ENCODE measurements at regions not wholly inside any gene's neighbourhood (a gene's known extent, or its start where the extent isn't known, plus 50 kb on each side); places are given as distances from the start of the nearest gene placed in this dataset.
"Not testable (repeated sequence)": the region's sequence is repeated elsewhere in the genome, so short reads cannot be mapped to it uniquely, and the experiment has no call there.

DNA sequence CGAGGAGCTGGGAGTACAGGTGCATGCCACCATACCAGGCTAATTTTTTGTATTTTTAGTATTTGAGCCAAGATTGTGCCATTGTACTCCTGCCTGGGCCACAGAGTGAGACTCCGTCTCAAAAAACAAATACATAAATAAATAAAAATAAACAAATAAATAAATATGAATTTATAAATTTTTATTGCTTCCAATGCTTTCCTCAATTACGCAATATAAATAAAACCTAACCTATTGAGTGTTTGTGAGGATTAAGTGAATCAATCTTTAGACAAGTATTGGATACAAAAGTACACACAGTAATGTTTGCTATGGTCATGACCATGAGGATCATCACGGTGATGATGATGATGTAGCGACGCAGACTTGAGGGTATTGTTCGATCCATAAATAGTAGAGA, 257.4 kb downstream of the ASXL3 start:
- Histone ChIP-seq H3K36me3 (ENCODE audit: control insufficient read depth in 1 of 2, insufficient read depth in 2 of 2, low read length in 2 of 2) (no peaks in the 10 kb centered on the region), H3K4me3 (ENCODE audit: low read depth in 1 of 2, low read length in 2 of 2) (no peak overlapping the region), H3K27ac (ENCODE audit: low read length) (no peak overlapping the region), H3K4me1 (ENCODE audit: control insufficient read depth in 1 of 2, insufficient read depth in 2 of 2, low read length in 2 of 2) (peaks cover 0 to 6% of the 10 kb centered on the region in 2 donors), H3K27me3 (ENCODE audit: low read depth, low read length) (no peaks in the 10 kb centered on the region), H3K9me3 (ENCODE audit: control insufficient read depth in 1 of 2, low read length in 2 of 2) (peaks cover 0 to 11% of the 10 kb centered on the region in 2 donors)

- Histone ChIP-seq H3K4me1 (ENCODE audit: control insufficient read depth in 1 of 2, insufficient read depth in 2 of 2, low read length in 2 of 2) (no peaks in the 10 kb centered on the region), H3K27me3 (ENCODE audit: low read depth, low read length) (no peaks in the 10 kb centered on the region), H3K9me3 (ENCODE audit: control insufficient read depth in 1 of 2, low read length in 2 of 2) (peaks cover 0 to 11% of the 10 kb centered on the region in 2 donors), H3K27ac (ENCODE audit: low read length) (no peak overlapping the region), H3K36me3 (ENCODE audit: control insufficient read depth in 1 of 2, insufficient read depth in 2 of 2, low read length in 2 of 2) (no peaks in the 10 kb centered on the region), H3K4me3 (ENCODE audit: low read depth in 1 of 2, low read length in 2 of 2) (no peak overlapping the region)
Observed at GRCh38 chr18:33833842-33834241, 255.8 kb downstream of the ASXL3 start.

- H3K9me3 ChIP-seq (ENCODE audit: control insufficient read depth in 1 of 2, low read length in 2 of 2): peaks cover 0 to 11% of the 10 kb centered on the region in 2 donors
- H3K27me3 ChIP-seq (ENCODE audit: low read depth, low read length): no peaks in the 10 kb centered on the region
- H3K27ac ChIP-seq (ENCODE audit: low read length): no peak overlapping the region
- no peak overlapping the region for H3K4me3 ChIP-seq (ENCODE audit: low read depth in 1 of 2, low read length in 2 of 2)
- no peaks in the 10 kb centered on the region for H3K36me3 ChIP-seq (ENCODE audit: control insufficient read depth in 1 of 2, insufficient read depth in 2 of 2, low read length in 2 of 2)
- no peaks in the 10 kb centered on the region for H3K4me1 ChIP-seq (ENCODE audit: control insufficient read depth in 1 of 2, insufficient read depth in 2 of 2, low read length in 2 of 2)
Observed at GRCh38 chr18:33831424-33831823, 253.4 kb downstream of the ASXL3 start.

DNA sequence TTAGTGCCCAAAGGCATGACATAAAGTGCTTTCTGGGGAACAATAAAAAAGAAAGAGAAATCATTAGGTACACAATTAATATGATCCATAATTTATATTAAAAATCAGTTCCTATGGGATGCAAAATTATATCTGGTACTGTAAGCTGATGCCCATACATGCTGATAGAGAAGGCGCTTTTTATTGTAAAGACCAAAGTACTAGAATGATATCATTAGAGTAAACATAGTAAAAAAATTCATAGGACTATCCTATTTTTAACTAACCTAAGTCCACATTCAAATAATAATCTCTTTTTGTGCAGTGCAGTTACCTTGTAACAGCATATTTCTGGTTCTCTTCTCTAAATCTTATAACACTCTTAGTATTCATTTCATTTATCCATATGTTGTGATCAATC, 252.2 kb downstream of the ASXL3 start:
- no peaks in the 10 kb centered on the region for H3K36me3 ChIP-seq (ENCODE audit: control insufficient read depth in 1 of 2, insufficient read depth in 2 of 2, low read length in 2 of 2)
- no peak overlapping the region for H3K4me3 ChIP-seq (ENCODE audit: low read depth in 1 of 2, low read length in 2 of 2)
- H3K27me3 ChIP-seq (ENCODE audit: low read depth, low read length): no peaks in the 10 kb centered on the region
- peaks cover 0 to 11% of the 10 kb centered on the region in 2 donors for H3K9me3 ChIP-seq (ENCODE audit: control insufficient read depth in 1 of 2, low read length in 2 of 2)
- no peaks in the 10 kb centered on the region for H3K4me1 ChIP-seq (ENCODE audit: control insufficient read depth in 1 of 2, insufficient read depth in 2 of 2, low read length in 2 of 2)
- H3K27ac ChIP-seq (ENCODE audit: low read length): no peak overlapping the region

DNA sequence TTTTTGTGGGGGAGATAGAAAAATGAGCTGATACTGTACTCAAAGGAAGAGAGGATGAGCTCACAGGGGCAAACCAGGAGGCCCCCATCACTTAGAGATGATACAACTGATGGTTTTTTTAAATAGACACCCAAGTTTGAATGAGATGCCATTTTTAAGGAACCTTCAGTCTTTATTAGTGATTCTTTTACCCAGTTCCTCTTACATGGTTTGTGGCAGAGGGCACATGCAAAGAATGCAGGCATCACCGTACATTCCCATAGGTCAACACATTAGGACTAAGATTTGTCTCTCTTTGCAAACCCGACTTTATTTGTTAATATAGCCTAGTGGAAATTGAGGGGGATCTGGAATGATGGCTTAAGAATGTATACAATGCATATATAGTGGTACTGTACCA, 250.9 kb downstream of the ASXL3 start:
- no peak overlapping the region for H3K27ac ChIP-seq (ENCODE audit: low read length)
- H3K27me3 ChIP-seq (ENCODE audit: low read depth, low read length): no peaks in the 10 kb centered on the region
- H3K9me3 ChIP-seq (ENCODE audit: control insufficient read depth in 1 of 2, low read length in 2 of 2): peaks cover 0 to 11% of the 10 kb centered on the region in 2 donors
- H3K4me3 ChIP-seq (ENCODE audit: low read depth in 1 of 2, low read length in 2 of 2): no peak overlapping the region
- no peaks in the 10 kb centered on the region for H3K4me1 ChIP-seq (ENCODE audit: control insufficient read depth in 1 of 2, insufficient read depth in 2 of 2, low read length in 2 of 2)
- H3K36me3 ChIP-seq (ENCODE audit: control insufficient read depth in 1 of 2, insufficient read depth in 2 of 2, low read length in 2 of 2): no peaks in the 10 kb centered on the region

GRCh38 chr18:33826151-33826550, 248.1 kb downstream of the ASXL3 start:
- Histone ChIP-seq H3K27me3 (ENCODE audit: low read depth, low read length) (no peaks in the 10 kb centered on the region), H3K36me3 (ENCODE audit: control insufficient read depth in 1 of 2, insufficient read depth in 2 of 2, low read length in 2 of 2) (no peaks in the 10 kb centered on the region), H3K9me3 (ENCODE audit: control insufficient read depth in 1 of 2, low read length in 2 of 2) (no peaks in the 10 kb centered on the region), H3K4me3 (ENCODE audit: low read depth in 1 of 2, low read length in 2 of 2) (no peak overlapping the region), H3K27ac (ENCODE audit: low read length) (no peak overlapping the region), H3K4me1 (ENCODE audit: control insufficient read depth in 1 of 2, insufficient read depth in 2 of 2, low read length in 2 of 2) (no peaks in the 10 kb centered on the region)

GRCh38 chr18:33821503-33821902, 243.5 kb downstream of the ASXL3 start:
- H3K36me3 ChIP-seq (ENCODE audit: control insufficient read depth in 1 of 2, insufficient read depth in 2 of 2, low read length in 2 of 2): no peaks in the 10 kb centered on the region
- no peak overlapping the region for H3K27ac ChIP-seq (ENCODE audit: low read length)
- no peaks in the 10 kb centered on the region for H3K9me3 ChIP-seq (ENCODE audit: control insufficient read depth in 1 of 2, low read length in 2 of 2)
- H3K27me3 ChIP-seq (ENCODE audit: low read depth, low read length): no peaks in the 10 kb centered on the region
- H3K4me3 ChIP-seq (ENCODE audit: low read depth in 1 of 2, low read length in 2 of 2): no peak overlapping the region
- H3K4me1 ChIP-seq (ENCODE audit: control insufficient read depth in 1 of 2, insufficient read depth in 2 of 2, low read length in 2 of 2): no peaks in the 10 kb centered on the region

DNA sequence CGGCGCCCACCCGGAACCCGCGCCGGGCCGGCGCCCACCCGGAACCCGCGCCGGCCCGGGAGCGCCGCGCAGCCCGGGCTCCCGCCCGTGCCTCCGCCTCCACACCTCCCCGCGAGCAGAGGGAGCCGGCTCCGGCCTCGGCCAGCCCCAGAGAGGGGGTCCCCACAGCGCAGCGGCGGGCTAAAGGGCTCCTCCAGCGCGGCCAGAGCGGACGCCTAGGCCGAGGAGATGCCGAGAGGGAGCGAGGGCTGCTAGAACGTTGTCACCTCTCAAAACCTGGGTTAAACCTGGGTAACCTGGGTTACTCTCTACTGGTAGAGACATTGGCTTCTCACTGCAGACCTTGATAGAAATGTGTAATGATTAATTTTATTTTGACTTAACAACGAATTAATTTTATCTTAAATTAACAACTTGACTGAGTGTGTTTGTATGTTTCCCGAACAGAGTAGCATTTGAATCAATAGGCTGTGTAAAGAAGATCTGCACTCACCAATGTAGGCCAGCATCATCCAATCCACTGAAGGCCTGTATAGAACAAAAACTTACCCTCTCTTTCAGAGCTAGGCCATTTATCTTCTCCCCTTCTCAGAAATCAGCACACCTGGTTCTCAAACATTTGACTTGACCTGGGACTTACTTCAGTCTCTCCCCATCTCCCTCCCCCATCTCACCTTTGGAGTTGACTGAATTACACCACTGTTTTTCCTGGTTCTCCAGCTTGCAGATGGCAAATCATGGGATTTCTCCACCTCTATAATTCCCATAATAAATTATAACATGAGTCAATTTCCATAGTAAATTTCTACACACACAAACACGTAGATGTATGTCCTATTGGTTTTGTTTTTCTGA, 242.7 kb downstream of the ASXL3 start:
- H3K9me3 ChIP-seq (ENCODE audit: control insufficient read depth in 1 of 2, low read length in 2 of 2): no peaks in the 10 kb centered on the region
- H3K4me1 ChIP-seq (ENCODE audit: control insufficient read depth in 1 of 2, insufficient read depth in 2 of 2, low read length in 2 of 2): no peaks in the 10 kb centered on the region
- no peak overlapping the region for H3K4me3 ChIP-seq (ENCODE audit: low read depth in 1 of 2, low read length in 2 of 2)
- no peaks in the 10 kb centered on the region for H3K36me3 ChIP-seq (ENCODE audit: control insufficient read depth in 1 of 2, insufficient read depth in 2 of 2, low read length in 2 of 2)
- no peak overlapping the region for H3K27ac ChIP-seq (ENCODE audit: low read length)
- no peaks in the 10 kb centered on the region for H3K27me3 ChIP-seq (ENCODE audit: low read depth, low read length)

- not testable (repeated sequence) for H3K36me3 ChIP-seq (ENCODE audit: control insufficient read depth in 1 of 2, insufficient read depth in 2 of 2, low read length in 2 of 2); H3K4me3 ChIP-seq (ENCODE audit: low read depth in 1 of 2, low read length in 2 of 2); H3K9me3 ChIP-seq (ENCODE audit: control insufficient read depth in 1 of 2, low read length in 2 of 2); H3K27me3 ChIP-seq (ENCODE audit: low read depth, low read length); H3K27ac ChIP-seq (ENCODE audit: low read length); H3K4me1 ChIP-seq (ENCODE audit: control insufficient read depth in 1 of 2, insufficient read depth in 2 of 2, low read length in 2 of 2)
Observed at GRCh38 chr18:33819692-33820343, 241.8 kb downstream of the ASXL3 start.

DNA sequence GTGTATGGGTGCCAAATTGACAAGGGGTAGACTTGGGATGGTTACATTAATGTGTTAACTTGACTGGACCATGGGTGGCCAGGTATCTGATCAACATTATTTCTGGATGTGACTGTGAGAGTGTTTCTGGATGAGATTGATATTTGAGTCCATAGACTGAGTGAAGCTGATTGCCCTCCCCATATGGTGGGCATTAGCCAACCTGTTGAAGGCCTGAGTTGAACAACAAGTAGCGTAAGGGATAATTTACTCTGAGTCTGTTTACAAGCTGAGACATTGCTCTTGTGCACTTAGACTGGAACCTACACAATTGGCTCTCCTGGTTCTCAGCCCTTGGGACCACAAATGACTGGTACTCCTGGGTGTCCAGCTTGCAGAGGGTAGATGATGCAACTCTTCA, 240.1 kb downstream of the ASXL3 start:
- Histone ChIP-seq H3K27me3 (ENCODE audit: low read depth, low read length) (no peaks in the 10 kb centered on the region), H3K27ac (ENCODE audit: low read length) (no peak overlapping the region), H3K4me3 (ENCODE audit: low read depth in 1 of 2, low read length in 2 of 2) (no peak overlapping the region), H3K4me1 (ENCODE audit: control insufficient read depth in 1 of 2, insufficient read depth in 2 of 2, low read length in 2 of 2) (no peaks in the 10 kb centered on the region), H3K36me3 (ENCODE audit: control insufficient read depth in 1 of 2, insufficient read depth in 2 of 2, low read length in 2 of 2) (no peaks in the 10 kb centered on the region), H3K9me3 (ENCODE audit: control insufficient read depth in 1 of 2, low read length in 2 of 2) (no peaks in the 10 kb centered on the region)

DNA sequence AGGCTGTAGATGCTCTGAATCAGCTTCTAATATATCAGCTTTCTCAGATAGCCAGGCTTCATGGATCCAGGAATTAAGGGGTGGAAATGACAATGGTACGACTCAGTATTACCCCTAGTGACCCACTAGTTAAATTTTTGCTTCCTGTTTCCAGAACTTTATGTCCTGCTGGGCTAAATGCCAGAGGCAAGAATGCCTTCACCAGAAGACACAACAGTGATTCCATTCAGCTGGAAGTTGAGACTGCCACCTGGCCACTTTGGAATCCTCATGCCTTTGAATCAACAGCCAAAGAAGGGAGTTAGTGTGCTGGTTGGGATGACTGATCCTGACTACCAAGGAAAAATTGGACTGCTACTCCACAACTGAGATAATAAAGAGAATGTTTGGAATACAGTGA, 239.1 kb downstream of the ASXL3 start:
- Histone ChIP-seq H3K9me3 (ENCODE audit: control insufficient read depth in 1 of 2, low read length in 2 of 2) (no peaks in the 10 kb centered on the region), H3K4me1 (ENCODE audit: control insufficient read depth in 1 of 2, insufficient read depth in 2 of 2, low read length in 2 of 2) (no peaks in the 10 kb centered on the region), H3K36me3 (ENCODE audit: control insufficient read depth in 1 of 2, insufficient read depth in 2 of 2, low read length in 2 of 2) (no peaks in the 10 kb centered on the region)

More for the DNA sequence above, 239.1 kb downstream of the ASXL3 start:
- no peaks in the 10 kb centered on the region for H3K27me3 ChIP-seq (ENCODE audit: low read depth, low read length)
- no peak overlapping the region for H3K27ac ChIP-seq (ENCODE audit: low read length)
- H3K4me3 ChIP-seq (ENCODE audit: low read depth in 1 of 2, low read length in 2 of 2): no peak overlapping the region

All from muscle layer of duodenum (tissue), 2 donors.